A549 (cell line): ENCODE measurements at regions not wholly inside any gene's neighbourhood (a gene's known extent, or its start where the extent isn't known, plus 50 kb on each side); places are given as distances from the start of the nearest gene placed in this dataset.

ENCODE experiments used
- ATAC-seq, 2 experiments: fragments of 200-7000 bp in 1 of 2; fragments of >200 bp in 1 of 2; cut with Nextera tagmentation in 1 of 2; cut with Tn5 transposase in 1 of 2; 3 replicates each; pipeline versions ENCODE4 v1.8.0 to v1.9.1; 2018 to 2020; ENCODE audit warnings: mild to moderate bottlenecking in 1 of 2, moderate library complexity in 1 of 2
- CTCF ChIA-PET: fragments of 300-600 bp; sonication (Branson Sonifier 250); formaldehyde crosslinking; extraction: SDS; loops from one replicate; lab custom pipeline; 2021; ENCODE audit warnings: antibody characterized with exemption, inconsistent platforms; lab: Yijun Ruan, JAX
- POLR2A ChIA-PET: fragments of 350-600 bp; formaldehyde crosslinking; extraction: SDS; loops from one replicate; lab custom pipeline; 2021; ENCODE audit warnings: antibody characterized with exemption, inconsistent platforms; lab: Yijun Ruan, JAX
- DNase-seq, 2 experiments: peaks; one replicate each; pipeline versions ENCODE4 v3.0.0 to v3.0.0-alpha.2; 2011 to 2016; ENCODE audit warnings: low read depth in 1 of 2, low spot score in 1 of 2
- FAIRE-seq: peaks from 2 replicates; lab custom pipeline; 2011; peaks lifted over from hg19 to GRCh38; lab: Jason Lieb, UNC
- H3K27ac ChIP-seq, 2 experiments: fragments of >200 bp; sonication (Bioruptor Twin); formaldehyde crosslinking; 3 replicates each; pipeline ENCODE4 v1.5.1; 2016 to 2017
- H3K4me1 ChIP-seq: fragments of >200 bp; sonication (Bioruptor Twin); formaldehyde crosslinking; 3 replicates; pipeline ENCODE4 v1.6.1; 2016
- H3K4me2 ChIP-seq: fragments of >200 bp; sonication (Bioruptor Twin); formaldehyde crosslinking; 3 replicates; pipeline ENCODE4 v1.6.1; 2016
- H3K4me3 ChIP-seq: fragments of >200 bp; sonication (Bioruptor Twin); formaldehyde crosslinking; 3 replicates; pipeline ENCODE4 v1.5.1; 2016
- H3K9me3 ChIP-seq: fragments of >200 bp; sonication (Bioruptor Twin); formaldehyde crosslinking; 3 replicates; pipeline ENCODE4 v1.6.1; 2016
- BHLHE40 ChIP-seq: IDR thresholded peaks from 2 replicates; pipeline ENCODE4 v1.6.1; 2012; ENCODE audit warnings: low read depth, low read length, inconsistent platforms
- CBX8 ChIP-seq: fragments of 200-600 bp; sonication (generic); IDR thresholded peaks from 2 replicates; pipeline ENCODE4 v1.6.1; 2016
- CEBPB ChIP-seq, 2 experiments: fragments of >200 bp in 1 of 2; sonication (Bioruptor Twin) in 1 of 2; formaldehyde crosslinking in 1 of 2; IDR thresholded peaks; 2 replicates each; pipeline ENCODE4 v1.6.1; 2012 to 2016
- EHF ChIP-seq: fragments of 250-450 bp; sonication (Bioruptor Pico); IDR thresholded peaks from 2 replicates; pipeline ENCODE4 v1.5.0; 2020; ENCODE audit warnings: mild to moderate bottlenecking
- FOSB ChIP-seq: fragments of 250-450 bp; sonication (Bioruptor Pico); IDR thresholded peaks from 2 replicates; pipeline ENCODE4 v1.5.0; 2020; ENCODE audit warnings: mild to moderate bottlenecking, moderate library complexity
- FOSL2 ChIP-seq, 2 experiments: fragments of 450-650 bp in 1 of 2; fragments of >200 bp in 1 of 2; sonication (Bioruptor Twin) in 1 of 2; formaldehyde crosslinking; IDR thresholded peaks; 2 replicates each; pipeline versions ENCODE4 v1.5.0 to v1.6.1; 2016 to 2020; ENCODE audit warnings: mild to moderate bottlenecking in 1 of 2, moderate library complexity in 1 of 2
- FOXS1 ChIP-seq: fragments of 250-450 bp; sonication (Bioruptor Pico); IDR thresholded peaks from 2 replicates; pipeline ENCODE4 v1.5.0; 2020; ENCODE audit warnings: mild to moderate bottlenecking, moderate library complexity
- HDAC2 ChIP-seq: fragments of 200-600 bp; sonication (generic); IDR thresholded peaks from 2 replicates; pipeline ENCODE4 v1.6.1; 2016
- HMGXB4 ChIP-seq: fragments of 250-450 bp; sonication (Bioruptor Pico); IDR thresholded peaks from 2 replicates; pipeline ENCODE4 v1.5.0; 2021; ENCODE audit warnings: mild to moderate bottlenecking, moderate library complexity, borderline replicate concordance
- HOXA7 ChIP-seq: fragments of 250-450 bp; sonication (Bioruptor Pico); IDR thresholded peaks from 2 replicates; pipeline ENCODE4 v1.5.0; 2020; ENCODE audit warnings: mild to moderate bottlenecking, moderate library complexity
- KDM5A ChIP-seq: fragments of 200-600 bp; sonication (generic); IDR thresholded peaks from 2 replicates; pipeline ENCODE4 v1.6.1; 2016; ENCODE audit warnings: antibody characterized with exemption, mild to moderate bottlenecking
- MAFK ChIP-seq: fragments of 450-650 bp; IDR thresholded peaks from 2 replicates; pipeline ENCODE4 v1.6.1; 2014; ENCODE audit not compliant: partially characterized antibody
- PHF8 ChIP-seq: fragments of 200-600 bp; sonication (generic); IDR thresholded peaks from 2 replicates; pipeline ENCODE4 v1.6.1; 2016; ENCODE audit warnings: low read depth, mild to moderate bottlenecking, antibody characterized with exemption, moderate library complexity, borderline replicate concordance
- TFCP2L1 ChIP-seq: fragments of 250-450 bp; sonication (Bioruptor Pico); IDR thresholded peaks from 2 replicates; pipeline ENCODE4 v1.5.0; 2021; ENCODE audit warnings: mild to moderate bottlenecking
- ZNF302 ChIP-seq: fragments of 250-450 bp; sonication (Bioruptor Pico); IDR thresholded peaks from 2 replicates; pipeline ENCODE4 v1.9.0; 2021; ENCODE audit warnings: inconsistent platforms, mild to moderate bottlenecking, moderate library complexity
- WGBS: methylation state at CpG from one replicate; pipeline ENCODE4 v1.1.6; 2017; ENCODE audit errors: missing lambda C conversion rate; 5-methylcytosine and 5-hydroxymethylcytosine counted together
- TF ChIP-seq, protein P1 (sequence below): IDR thresholded peaks from 2 replicates; pipeline ENCODE4 v1.6.1; 2012; ENCODE audit warnings: low read depth, borderline replicate concordance
- TF ChIP-seq, protein P2 (sequence below): IDR thresholded peaks from 2 replicates; pipeline ENCODE4 v1.6.1; 2012
- TF ChIP-seq, protein P3 (sequence below): fragments of >200 bp; sonication (Bioruptor Twin); formaldehyde crosslinking; IDR thresholded peaks from 3 replicates; pipeline ENCODE4 v1.5.1; 2016
- TF ChIP-seq, protein P4 (sequence below): fragments of 250-450 bp; sonication (Bioruptor Pico); IDR thresholded peaks from 2 replicates; pipeline ENCODE4 v1.5.0; 2020; ENCODE audit warnings: low read depth, mild to moderate bottlenecking, moderate library complexity
- TF ChIP-seq, protein P5 (sequence below): fragments of 200-600 bp; sonication (generic); IDR thresholded peaks from 2 replicates; pipeline ENCODE4 v1.6.1; 2016; ENCODE audit warnings: antibody characterized with exemption, mild to moderate bottlenecking, moderate library complexity

DNA sequence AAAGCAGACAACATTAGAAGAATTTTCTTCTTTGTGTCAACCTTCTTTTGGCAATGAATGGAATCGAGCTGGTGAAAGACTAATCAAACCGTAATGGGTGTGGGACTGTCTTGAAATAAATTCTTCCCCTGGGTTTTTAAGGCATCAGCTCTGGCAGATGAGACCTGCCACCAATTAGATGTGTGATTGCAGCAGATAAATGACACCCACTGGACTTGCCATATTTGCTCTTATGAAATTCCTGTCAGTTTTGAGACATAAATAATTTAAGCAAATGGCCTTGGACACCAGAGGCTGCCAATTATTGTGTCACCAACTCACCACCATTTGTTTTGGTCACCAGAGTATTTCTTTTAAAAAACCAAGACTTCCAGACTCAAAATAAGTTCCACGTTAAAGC, 135.9 kb upstream of the RGMB start:
- Histone ChIP-seq H3K4me1 (no peaks in the 10 kb centered on the region), H3K4me2 (no peak overlapping the region), H3K4me3 (no peak overlapping the region), H3K27ac (no peak overlapping the region), H3K9me3 (no peaks in the 10 kb centered on the region)
- FAIRE-seq (no peak), DNase-seq (no peak), ATAC-seq (no peak)
- CTCF ChIA-PET: no interaction called here
- POLR2A ChIA-PET: no interaction called here
- WGBS: 41% methylated on average over 3 of the region's 3 CpGs
- TF ChIP-seq KDM5A (no peak), FOSB (CRISPR knock-in tag) (no peak), HDAC2 (no peak), HMGXB4 (CRISPR knock-in tag) (no peak), TFCP2L1 (CRISPR knock-in tag) (no peak), PHF8 (no peak), CEBPB (IDR thresholded peaks at IDR 0.05) (no peak), ZNF302 (CRISPR knock-in tag) (no peak), BHLHE40 (no peak), FOSL2 (IDR thresholded peaks at IDR 0.05) (no peak), FOSL2 (CRISPR knock-in tag; IDR thresholded peaks at IDR 0.05) (no peak)
- TF ChIP-seq, protein P1, sequence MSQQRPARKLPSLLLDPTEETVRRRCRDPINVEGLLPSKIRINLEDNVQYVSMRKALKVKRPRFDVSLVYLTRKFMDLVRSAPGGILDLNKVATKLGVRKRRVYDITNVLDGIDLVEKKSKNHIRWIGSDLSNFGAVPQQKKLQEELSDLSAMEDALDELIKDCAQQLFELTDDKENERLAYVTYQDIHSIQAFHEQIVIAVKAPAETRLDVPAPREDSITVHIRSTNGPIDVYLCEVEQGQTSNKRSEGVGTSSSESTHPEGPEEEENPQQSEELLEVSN: no peak
- TF ChIP-seq, protein P2, sequence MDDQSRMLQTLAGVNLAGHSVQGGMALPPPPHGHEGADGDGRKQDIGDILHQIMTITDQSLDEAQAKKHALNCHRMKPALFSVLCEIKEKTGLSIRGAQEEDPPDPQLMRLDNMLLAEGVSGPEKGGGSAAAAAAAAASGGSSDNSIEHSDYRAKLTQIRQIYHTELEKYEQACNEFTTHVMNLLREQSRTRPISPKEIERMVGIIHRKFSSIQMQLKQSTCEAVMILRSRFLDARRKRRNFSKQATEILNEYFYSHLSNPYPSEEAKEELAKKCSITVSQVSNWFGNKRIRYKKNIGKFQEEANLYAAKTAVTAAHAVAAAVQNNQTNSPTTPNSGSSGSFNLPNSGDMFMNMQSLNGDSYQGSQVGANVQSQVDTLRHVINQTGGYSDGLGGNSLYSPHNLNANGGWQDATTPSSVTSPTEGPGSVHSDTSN: no peak
- TF ChIP-seq, protein P3, sequence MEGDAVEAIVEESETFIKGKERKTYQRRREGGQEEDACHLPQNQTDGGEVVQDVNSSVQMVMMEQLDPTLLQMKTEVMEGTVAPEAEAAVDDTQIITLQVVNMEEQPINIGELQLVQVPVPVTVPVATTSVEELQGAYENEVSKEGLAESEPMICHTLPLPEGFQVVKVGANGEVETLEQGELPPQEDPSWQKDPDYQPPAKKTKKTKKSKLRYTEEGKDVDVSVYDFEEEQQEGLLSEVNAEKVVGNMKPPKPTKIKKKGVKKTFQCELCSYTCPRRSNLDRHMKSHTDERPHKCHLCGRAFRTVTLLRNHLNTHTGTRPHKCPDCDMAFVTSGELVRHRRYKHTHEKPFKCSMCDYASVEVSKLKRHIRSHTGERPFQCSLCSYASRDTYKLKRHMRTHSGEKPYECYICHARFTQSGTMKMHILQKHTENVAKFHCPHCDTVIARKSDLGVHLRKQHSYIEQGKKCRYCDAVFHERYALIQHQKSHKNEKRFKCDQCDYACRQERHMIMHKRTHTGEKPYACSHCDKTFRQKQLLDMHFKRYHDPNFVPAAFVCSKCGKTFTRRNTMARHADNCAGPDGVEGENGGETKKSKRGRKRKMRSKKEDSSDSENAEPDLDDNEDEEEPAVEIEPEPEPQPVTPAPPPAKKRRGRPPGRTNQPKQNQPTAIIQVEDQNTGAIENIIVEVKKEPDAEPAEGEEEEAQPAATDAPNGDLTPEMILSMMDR: no peak
- TF ChIP-seq, protein P4, sequence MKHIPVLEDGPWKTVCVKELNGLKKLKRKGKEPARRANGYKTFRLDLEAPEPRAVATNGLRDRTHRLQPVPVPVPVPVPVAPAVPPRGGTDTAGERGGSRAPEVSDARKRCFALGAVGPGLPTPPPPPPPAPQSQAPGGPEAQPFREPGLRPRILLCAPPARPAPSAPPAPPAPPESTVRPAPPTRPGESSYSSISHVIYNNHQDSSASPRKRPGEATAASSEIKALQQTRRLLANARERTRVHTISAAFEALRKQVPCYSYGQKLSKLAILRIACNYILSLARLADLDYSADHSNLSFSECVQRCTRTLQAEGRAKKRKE (CRISPR knock-in tag): no peak

GRCh38 chr5:98638111-98638510, 135.4 kb upstream of the RGMB start:
- CTCF ChIA-PET: no interaction called here
- TF ChIP-seq, protein P2: no peak
- TF ChIP-seq KDM5A (no peak), EHF (CRISPR knock-in tag) (no peak), CBX8 (no peak), MAFK (no peak), FOXS1 (no peak), HOXA7 (CRISPR knock-in tag) (no peak)
- TF ChIP-seq, protein P3: no peak
- TF ChIP-seq, protein P5, sequence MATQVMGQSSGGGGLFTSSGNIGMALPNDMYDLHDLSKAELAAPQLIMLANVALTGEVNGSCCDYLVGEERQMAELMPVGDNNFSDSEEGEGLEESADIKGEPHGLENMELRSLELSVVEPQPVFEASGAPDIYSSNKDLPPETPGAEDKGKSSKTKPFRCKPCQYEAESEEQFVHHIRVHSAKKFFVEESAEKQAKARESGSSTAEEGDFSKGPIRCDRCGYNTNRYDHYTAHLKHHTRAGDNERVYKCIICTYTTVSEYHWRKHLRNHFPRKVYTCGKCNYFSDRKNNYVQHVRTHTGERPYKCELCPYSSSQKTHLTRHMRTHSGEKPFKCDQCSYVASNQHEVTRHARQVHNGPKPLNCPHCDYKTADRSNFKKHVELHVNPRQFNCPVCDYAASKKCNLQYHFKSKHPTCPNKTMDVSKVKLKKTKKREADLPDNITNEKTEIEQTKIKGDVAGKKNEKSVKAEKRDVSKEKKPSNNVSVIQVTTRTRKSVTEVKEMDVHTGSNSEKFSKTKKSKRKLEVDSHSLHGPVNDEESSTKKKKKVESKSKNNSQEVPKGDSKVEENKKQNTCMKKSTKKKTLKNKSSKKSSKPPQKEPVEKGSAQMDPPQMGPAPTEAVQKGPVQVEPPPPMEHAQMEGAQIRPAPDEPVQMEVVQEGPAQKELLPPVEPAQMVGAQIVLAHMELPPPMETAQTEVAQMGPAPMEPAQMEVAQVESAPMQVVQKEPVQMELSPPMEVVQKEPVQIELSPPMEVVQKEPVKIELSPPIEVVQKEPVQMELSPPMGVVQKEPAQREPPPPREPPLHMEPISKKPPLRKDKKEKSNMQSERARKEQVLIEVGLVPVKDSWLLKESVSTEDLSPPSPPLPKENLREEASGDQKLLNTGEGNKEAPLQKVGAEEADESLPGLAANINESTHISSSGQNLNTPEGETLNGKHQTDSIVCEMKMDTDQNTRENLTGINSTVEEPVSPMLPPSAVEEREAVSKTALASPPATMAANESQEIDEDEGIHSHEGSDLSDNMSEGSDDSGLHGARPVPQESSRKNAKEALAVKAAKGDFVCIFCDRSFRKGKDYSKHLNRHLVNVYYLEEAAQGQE: no peak
- no peaks in the 10 kb centered on the region for H3K4me1 ChIP-seq
- no peak for DNase-seq
- no peak overlapping the region for H3K4me2 ChIP-seq
- FAIRE-seq: no peak
- POLR2A ChIA-PET: no interaction called here
- no peak for ATAC-seq
- H3K4me3 ChIP-seq: no peak overlapping the region
- no peaks in the 10 kb centered on the region for H3K9me3 ChIP-seq
- WGBS: 14% methylated on average over 2 of the region's 2 CpGs
- H3K27ac ChIP-seq: no peak overlapping the region
